B cell (primary cell): ENCODE measurements at regions not wholly inside any gene's neighbourhood (a gene's known extent, or its start where the extent isn't known, plus 50 kb on each side); places are given as distances from the start of the nearest gene placed in this dataset.

Experiments used
- ATAC-seq: fragments of 200-7000 bp; cut with Tn5 transposase; one replicate; pipeline ENCODE4 v1.10.0; 2021; ENCODE audit warnings: low read depth, mild to moderate bottlenecking, moderate number of reproducible peaks, moderate library complexity
- CTCF ChIA-PET: fragments of 350-600 bp; sonication (Branson Sonifier 250); formaldehyde crosslinking; loops from one replicate; lab custom pipeline; 2021; ENCODE audit warnings: antibody characterized with exemption, inconsistent platforms; lab: Charles Lee
- POLR2A ChIA-PET: fragments of 350-600 bp; sonication (Branson Sonifier 250); formaldehyde crosslinking; loops from one replicate; lab custom pipeline; 2021; ENCODE audit warnings: antibody characterized with exemption; lab: Charles Lee
- DNase-seq: peaks from one replicate; pipeline ENCODE4 v3.0.0; 2013
- H2AFZ ChIP-seq: 2 replicates; pipeline ENCODE4 v1.6.1; 2012; ENCODE audit warnings: mild to moderate bottlenecking, low read depth, low read length; ENCODE audit not compliant: insufficient read depth, poor library complexity, severe bottlenecking
- H3K27ac ChIP-seq, 2 donors: 1 replicate in 1 of 2; 2 replicates in 1 of 2; pipeline ENCODE4 v1.5.1; 2012 to 2013; ENCODE audit warnings: low read length in 2 of 2, mild to moderate bottlenecking in 2 of 2, moderate library complexity in 1 of 2
- H3K27me3 ChIP-seq, 4 experiments: fragments of 200-600 bp in 1 of 4; sonication (generic) in 1 of 4; replicated peaks in 1 of 4; 1 replicate in 2 of 4; 2 replicates in 2 of 4; pipeline versions ENCODE4 v1.6.1 to v1.7.0; 2013 to 2016; ENCODE audit warnings: low read length in 3 of 4, mild to moderate bottlenecking in 2 of 4, mixed read lengths in 1 of 4, moderate library complexity in 1 of 4; ENCODE audit not compliant: insufficient read depth in 4 of 4, control insufficient read depth in 3 of 4; ENCODE audit errors: control extremely low read depth in 1 of 4
- H3K36me3 ChIP-seq, 2 experiments: replicated peaks in 1 of 2; 1 replicate in 1 of 2; 2 replicates in 1 of 2; pipeline versions ENCODE4 v1.6.1 to v1.7.1; 2013; ENCODE audit warnings: low read length in 1 of 2; ENCODE audit not compliant: insufficient read depth in 2 of 2, control insufficient read depth in 1 of 2; ENCODE audit errors: control extremely low read depth in 1 of 2, extremely low read depth in 1 of 2
- H3K4me1 ChIP-seq, 2 donors: fragments of 200-600 bp in 1 of 2; sonication (generic) in 1 of 2; 1 replicate in 1 of 2; 2 replicates in 1 of 2; pipeline versions ENCODE4 v1.5.1 to v1.6.1; 2013 to 2017; ENCODE audit warnings: low read length in 2 of 2; ENCODE audit not compliant: control insufficient read depth in 2 of 2, insufficient read depth in 2 of 2
- H3K4me2 ChIP-seq: replicated peaks from 2 replicates; pipeline ENCODE3; 2012; ENCODE audit warnings: mild to moderate bottlenecking, low read depth, low read length; ENCODE audit not compliant: poor library complexity, severe bottlenecking
- H3K4me3 ChIP-seq, 5 experiments: fragments of 200-600 bp in 1 of 5; sonication (generic) in 1 of 5; 1 replicate in 3 of 5; 2 replicates in 2 of 5; pipeline versions ENCODE4 v1.5.1 to v1.7.0; 2011 to 2016; ENCODE audit warnings: low read length in 4 of 5, mild to moderate bottlenecking in 4 of 5, low read depth in 2 of 5, control low read depth in 1 of 5, moderate library complexity in 1 of 5; ENCODE audit not compliant: insufficient read depth in 1 of 5; ENCODE audit errors: control extremely low read depth in 1 of 5, extremely low read depth in 1 of 5
- H3K79me2 ChIP-seq: fragments of 200-600 bp; sonication (generic); one replicate; pipeline ENCODE4 v1.6.0; 2016; ENCODE audit warnings: low read length; ENCODE audit not compliant: control insufficient read depth, insufficient read depth
- H3K9ac ChIP-seq: fragments of 200-600 bp; sonication (generic); 2 replicates; pipeline ENCODE4 v1.6.1; 2017; ENCODE audit warnings: mild to moderate bottlenecking, low read length, moderate library complexity
- H3K9me3 ChIP-seq, 3 donors: one replicate each; pipeline versions ENCODE4 v1.6.1 to v1.7.1; 2013; ENCODE audit warnings: low read length in 2 of 3; ENCODE audit not compliant: control insufficient read depth in 2 of 3, insufficient read depth in 1 of 3; ENCODE audit errors: control extremely low read depth in 1 of 3
- H4K20me1 ChIP-seq: 2 replicates; pipeline ENCODE4 v1.6.0; 2012; ENCODE audit warnings: mild to moderate bottlenecking, low read length; ENCODE audit not compliant: insufficient read depth, control insufficient read depth, poor library complexity, severe bottlenecking
- H3K27ac Mint-ChIP-seq: one replicate; pipeline ENCODE4 v1.8.0; 2021; ENCODE audit warnings: mixed read lengths
- H3K27me3 Mint-ChIP-seq: one replicate; pipeline ENCODE4 v1.8.0; 2021; ENCODE audit warnings: mixed read lengths
- H3K4me1 Mint-ChIP-seq: one replicate; pipeline ENCODE4 v1.8.0; 2021; ENCODE audit warnings: mixed read lengths
- H3K4me3 Mint-ChIP-seq: one replicate; pipeline ENCODE4 v1.8.0; 2021; ENCODE audit warnings: mixed read lengths
- H3K9me3 Mint-ChIP-seq: one replicate; pipeline ENCODE4 v1.8.0; 2022; ENCODE audit warnings: mixed read lengths; ENCODE audit not compliant: insufficient read depth
- EZH2 ChIP-seq: IDR thresholded peaks from 2 replicates; pipeline ENCODE4 v1.6.1; 2012; ENCODE audit warnings: borderline replicate concordance, low read depth, mild to moderate bottlenecking, moderate library complexity, low read length; ENCODE audit not compliant: insufficient read depth, poor library complexity, severe bottlenecking
- WGBS: methylation state at CpG from one replicate; pipeline ENCODE4 v1.1.5; 2013; ENCODE audit warnings: missing lambda C conversion rate; ENCODE audit not compliant: insufficient coverage; 5-methylcytosine and 5-hydroxymethylcytosine counted together
- intact Hi-C: fragments of 100-400 bp; cut with micrococcal nuclease; formaldehyde crosslinking; loops from one replicate; pipeline ENCODE4 v1.10.0; 2022
- TF ChIP-seq, protein P1 (sequence below): fragments of 200-600 bp; IDR thresholded peaks from one replicate; pipeline ENCODE4 v1.8.0; 2022; ENCODE audit warnings: antibody characterized with exemption, mild to moderate bottlenecking

DNA sequence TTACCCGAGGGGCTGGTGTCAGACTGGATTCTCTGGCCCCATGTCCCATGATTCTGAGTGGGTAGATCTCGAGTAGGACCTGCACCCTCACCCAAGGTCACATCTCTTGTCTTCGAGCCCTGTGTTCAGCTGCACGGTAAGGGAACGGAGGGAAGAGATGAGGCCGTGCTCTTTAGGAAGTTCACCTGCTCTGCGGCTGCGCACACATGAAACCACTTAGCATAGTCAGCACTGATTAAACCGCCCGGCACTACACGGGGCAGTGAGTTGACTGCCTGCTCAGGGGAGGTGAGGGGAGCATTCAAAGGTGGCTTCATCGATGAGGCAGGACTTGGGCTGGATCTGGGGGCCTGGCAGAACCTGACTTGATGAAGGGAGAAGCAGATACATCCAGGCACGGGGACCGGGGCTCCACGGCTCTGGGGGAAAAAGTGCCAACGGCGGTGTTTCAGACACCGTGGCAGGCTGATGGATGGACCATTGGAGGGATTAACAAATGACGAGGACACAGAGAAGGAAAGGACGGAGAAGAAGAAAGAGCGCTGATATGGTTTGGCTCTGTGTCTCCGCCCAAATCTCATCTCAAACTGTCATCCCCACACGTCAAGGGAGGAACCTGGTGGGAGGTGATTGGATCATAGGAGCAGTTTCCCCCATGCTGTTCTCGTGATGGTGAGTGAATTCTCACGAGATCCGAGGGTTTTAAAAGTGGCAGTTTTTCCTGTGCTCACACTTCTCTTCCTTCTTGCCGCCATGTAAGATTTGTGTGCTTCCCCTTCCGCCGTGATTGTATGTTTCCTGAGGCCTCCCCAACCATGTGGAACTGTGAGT is 248.6 kb downstream of the CYP26B1 start:
- Mint-ChIP-seq H3K9me3 (no peaks in the 10 kb centered on the region), H3K27ac (no peak overlapping the region), H3K4me1 (no peaks in the 10 kb centered on the region), H3K27me3 (peaks cover 4% of the 10 kb centered on the region), H3K4me3 (no peak overlapping the region)
- Histone ChIP-seq H3K4me1 (no peaks in the 10 kb centered on the region), H3K79me2 (no peaks in the 10 kb centered on the region), H3K27me3 (no peaks in the 10 kb centered on the region), H3K4me2 (no peak overlapping the region), H3K9ac (no peak overlapping the region), H3K36me3 (no peaks in the 10 kb centered on the region), H3K4me3 (no peak overlapping the region), H3K9me3 (peaks cover 0 to 4% (median 0%) of the 10 kb centered on the region in 3 donors), H3K27ac (no peak overlapping the region), H4K20me1 (no peaks in the 10 kb centered on the region), H2AFZ (no peak overlapping the region)
- 89% methylated on average over 19 of the region's 29 CpGs for WGBS
- ATAC-seq (no peak), DNase-seq (no peak)
- TF ChIP-seq EZH2 = no peak
- TF ChIP-seq, protein P1, sequence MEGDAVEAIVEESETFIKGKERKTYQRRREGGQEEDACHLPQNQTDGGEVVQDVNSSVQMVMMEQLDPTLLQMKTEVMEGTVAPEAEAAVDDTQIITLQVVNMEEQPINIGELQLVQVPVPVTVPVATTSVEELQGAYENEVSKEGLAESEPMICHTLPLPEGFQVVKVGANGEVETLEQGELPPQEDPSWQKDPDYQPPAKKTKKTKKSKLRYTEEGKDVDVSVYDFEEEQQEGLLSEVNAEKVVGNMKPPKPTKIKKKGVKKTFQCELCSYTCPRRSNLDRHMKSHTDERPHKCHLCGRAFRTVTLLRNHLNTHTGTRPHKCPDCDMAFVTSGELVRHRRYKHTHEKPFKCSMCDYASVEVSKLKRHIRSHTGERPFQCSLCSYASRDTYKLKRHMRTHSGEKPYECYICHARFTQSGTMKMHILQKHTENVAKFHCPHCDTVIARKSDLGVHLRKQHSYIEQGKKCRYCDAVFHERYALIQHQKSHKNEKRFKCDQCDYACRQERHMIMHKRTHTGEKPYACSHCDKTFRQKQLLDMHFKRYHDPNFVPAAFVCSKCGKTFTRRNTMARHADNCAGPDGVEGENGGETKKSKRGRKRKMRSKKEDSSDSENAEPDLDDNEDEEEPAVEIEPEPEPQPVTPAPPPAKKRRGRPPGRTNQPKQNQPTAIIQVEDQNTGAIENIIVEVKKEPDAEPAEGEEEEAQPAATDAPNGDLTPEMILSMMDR = no peak
- POLR2A ChIA-PET = no interaction called here
- CTCF ChIA-PET = no interaction called here
- intact Hi-C loops = no loop called here

DNA sequence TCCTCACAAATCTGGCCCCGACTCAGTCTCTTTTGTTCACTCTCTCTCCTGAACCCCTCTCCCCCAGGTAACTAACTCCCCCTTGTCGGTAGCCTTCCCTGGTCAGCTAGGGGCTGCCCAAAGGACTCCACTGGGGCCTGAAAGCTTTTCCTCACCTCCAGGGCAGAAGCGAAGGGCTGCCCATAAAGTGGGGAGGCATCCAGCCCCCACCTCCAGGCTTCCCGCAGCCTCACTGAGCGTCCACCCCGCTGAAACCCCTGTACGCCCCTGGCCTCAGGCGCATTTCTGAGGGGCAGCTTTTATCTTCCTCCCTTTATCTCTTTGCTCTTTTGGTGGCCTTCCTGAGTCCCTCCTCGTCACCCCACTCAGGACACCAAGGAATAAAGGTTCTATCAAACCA is 249.3 kb downstream of the CYP26B1 start:
- H3K4me3 Mint-ChIP-seq = no peak overlapping the region
- Histone ChIP-seq H3K9me3 (peaks cover 0 to 7% (median 0%) of the 10 kb centered on the region in 3 donors), H3K79me2 (no peaks in the 10 kb centered on the region), H3K27me3 (no peaks in the 10 kb centered on the region), H3K4me2 (no peak overlapping the region), H3K4me1 (no peaks in the 10 kb centered on the region), H3K27ac (no peak overlapping the region), H3K36me3 (no peaks in the 10 kb centered on the region), H3K4me3 (no peak overlapping the region), H3K9ac (no peak overlapping the region), H4K20me1 (no peaks in the 10 kb centered on the region), H2AFZ (no peak overlapping the region)
- TF ChIP-seq, protein P1 = no peak
- no peak for TF ChIP-seq EZH2
- intact Hi-C loops = no loop called here
- ChIA-PET POLR2A (no interaction called here), CTCF (no interaction called here)
- no peak overlapping the region for H3K27ac Mint-ChIP-seq
- H3K27me3 Mint-ChIP-seq = peaks cover 3% of the 10 kb centered on the region
- DNase-seq = no peak
- no peaks in the 10 kb centered on the region for H3K9me3 Mint-ChIP-seq
- ATAC-seq = no peak
- H3K4me1 Mint-ChIP-seq = no peaks in the 10 kb centered on the region
- 87% methylated on average over 9 of the region's 9 CpGs for WGBS
